ENCODE measurements at regions not wholly inside any gene's neighbourhood (a gene's known extent, or its start where the extent isn't known, plus 50 kb on each side); places are given as distances from the start of the nearest gene placed in this dataset.

DNA sequence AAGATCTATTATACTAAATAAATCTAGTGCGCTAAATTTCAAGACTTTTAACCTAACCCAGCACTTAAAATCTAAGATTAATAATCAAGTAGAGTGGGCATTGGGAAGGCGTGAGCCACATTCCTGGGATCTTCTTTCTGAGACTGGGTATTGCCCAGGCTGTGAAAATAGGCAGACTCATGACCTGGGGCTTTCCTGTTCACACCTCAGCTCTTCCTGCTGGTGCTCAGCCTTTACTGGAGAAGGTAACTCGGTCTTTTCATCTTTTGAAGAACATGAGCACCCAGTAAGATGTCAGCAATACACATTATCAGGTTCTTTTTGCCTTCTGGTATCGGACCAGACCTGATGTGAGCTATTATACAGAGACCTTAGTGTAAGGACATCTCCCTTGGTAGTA, 500.5 kb downstream of the PLCL1 start:
- DNase-seq (ENCODE audit: low read depth, low spot score) (no peak), FAIRE-seq (no peak)
- Histone ChIP-seq H2AFZ (ENCODE audit: low read depth, low read length) (no peak overlapping the region), H3K4me2 (ENCODE audit: insufficient read depth, low read length) (no peak overlapping the region), H3K9me1 (replicated peaks; ENCODE audit: control insufficient read depth, extremely low read depth, insufficient read depth, low read length) (no peaks in the 10 kb centered on the region), H3K4me3 (replicated peaks in 1 of 3; ENCODE audit: insufficient read depth in 1 of 3, low read depth in 1 of 3, low read length in 3 of 3) (no peak overlapping the region), H3K4me1 (ENCODE audit: control insufficient read depth, extremely low read depth, insufficient read depth, low read length) (no peaks in the 10 kb centered on the region), H3K9me3 (replicated peaks; ENCODE audit: control insufficient read depth, insufficient read depth, low read length) (no peaks in the 10 kb centered on the region), H3K27me3 (ENCODE audit: control insufficient read depth in 2 of 2, insufficient read depth in 2 of 2, low read length in 2 of 2) (peaks cover 2 to 4% of the 10 kb centered on the region in 2 experiments), H3K27ac (ENCODE audit: insufficient read depth, low read depth, low read length) (no peak overlapping the region), H4K20me1 (replicated peaks; ENCODE audit: control insufficient read depth, extremely low read depth, insufficient read depth, low read length) (no peaks in the 10 kb centered on the region), H3K79me2 (ENCODE audit: control insufficient read depth, insufficient read depth, low read length) (no peaks in the 10 kb centered on the region), H3K36me3 (ENCODE audit: control insufficient read depth in 2 of 2, extremely low read depth in 1 of 2, insufficient read depth in 2 of 2, low read length in 2 of 2) (no peaks in the 10 kb centered on the region), H3K9ac (replicated peaks; ENCODE audit: extremely low read depth, insufficient read depth, low read length) (no peak overlapping the region)
- POLR2A ChIA-PET, result no interaction called here
- no peak for TF ChIP-seq POLR2AphosphoS5 (IDR thresholded peaks at IDR 0.05; ENCODE audit: insufficient read depth, low read depth, low read length)
- no peak for TF ChIP-seq GATA2 (IDR thresholded peaks at IDR 0.05; ENCODE audit: insufficient read depth, insufficient read length, low read depth, low read length)
- no peak for TF ChIP-seq MAX (IDR thresholded peaks at IDR 0.05; ENCODE audit: insufficient read depth, insufficient read length)
- TF ChIP-seq JUN (IDR thresholded peaks at IDR 0.05; ENCODE audit: borderline replicate concordance, insufficient read depth, insufficient read length, low read depth), result no peak
- no peak for TF ChIP-seq MYC (IDR thresholded peaks at IDR 0.05; ENCODE audit: low read depth, low read length)
- no peak for TF ChIP-seq FOS (IDR thresholded peaks at IDR 0.05; ENCODE audit: borderline replicate concordance, insufficient read depth, low read length)
- TF ChIP-seq POLR2A (IDR thresholded peaks at IDR 0.05; ENCODE audit: low read depth, low read length), result no peak
- no peak for TF ChIP-seq EZH2 (IDR thresholded peaks at IDR 0.05; ENCODE audit: borderline replicate concordance, low read depth, low read length, severe bottlenecking)
- intact Hi-C loops (cut with micrococcal nuclease), result no loop called here
- BruUV-seq (replicated peaks), result no TSS peak
- CTCF ChIA-PET, result interaction anchor here (1.0 to 1.6 kb wide), 4 partner anchors 8 to 1437 kb away, joined by 3 to 6 read pairs (median 4); no protein-coding TSS in a partner anchor
- dilution Hi-C loops (cut with MboI; ENCODE audit: extremely low pct_ligation_motif_present, low sequenced_read_pairs), result no loop called here

DNA sequence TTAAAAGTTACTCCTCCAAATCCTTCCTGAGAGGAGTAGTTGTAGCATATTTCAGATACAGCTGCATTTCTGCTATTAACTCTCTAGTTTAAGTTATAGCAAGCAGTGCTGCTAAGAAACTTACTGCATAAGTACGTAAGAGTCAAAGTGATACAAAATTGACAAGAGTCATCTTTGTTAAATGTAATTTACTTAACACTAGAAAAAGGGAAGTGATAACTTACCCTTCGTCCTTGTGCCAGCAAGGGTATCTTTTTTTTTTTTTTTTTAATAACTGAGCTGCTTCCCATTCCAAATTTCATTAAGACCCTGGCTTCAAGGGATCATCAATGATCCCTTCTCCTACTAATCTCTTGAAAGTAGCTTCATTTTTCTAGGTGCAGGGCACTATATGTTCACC, 493.0 kb downstream of the PLCL1 start:
- FAIRE-seq (no peak), DNase-seq (ENCODE audit: low read depth, low spot score) (no peak)
- Histone ChIP-seq H3K4me3 (replicated peaks in 1 of 3; ENCODE audit: insufficient read depth in 1 of 3, low read depth in 1 of 3, low read length in 3 of 3) (no peak overlapping the region), H2AFZ (ENCODE audit: low read depth, low read length) (no peak overlapping the region), H3K9ac (replicated peaks; ENCODE audit: extremely low read depth, insufficient read depth, low read length) (no peak overlapping the region), H3K27ac (ENCODE audit: insufficient read depth, low read depth, low read length) (no peak overlapping the region), H4K20me1 (replicated peaks; ENCODE audit: control insufficient read depth, extremely low read depth, insufficient read depth, low read length) (no peaks in the 10 kb centered on the region), H3K79me2 (ENCODE audit: control insufficient read depth, insufficient read depth, low read length) (no peaks in the 10 kb centered on the region), H3K4me1 (ENCODE audit: control insufficient read depth, extremely low read depth, insufficient read depth, low read length) (no peaks in the 10 kb centered on the region), H3K9me3 (replicated peaks; ENCODE audit: control insufficient read depth, insufficient read depth, low read length) (no peaks in the 10 kb centered on the region), H3K9me1 (replicated peaks; ENCODE audit: control insufficient read depth, extremely low read depth, insufficient read depth, low read length) (no peaks in the 10 kb centered on the region), H3K4me2 (ENCODE audit: insufficient read depth, low read length) (no peak overlapping the region), H3K27me3 (ENCODE audit: control insufficient read depth in 2 of 2, insufficient read depth in 2 of 2, low read length in 2 of 2) (peaks cover 0 to 4% of the 10 kb centered on the region in 2 experiments), H3K36me3 (ENCODE audit: control insufficient read depth in 2 of 2, extremely low read depth in 1 of 2, insufficient read depth in 2 of 2, low read length in 2 of 2) (no peaks in the 10 kb centered on the region)
- no peak for TF ChIP-seq MYC (IDR thresholded peaks at IDR 0.05; ENCODE audit: low read depth, low read length)
- TF ChIP-seq GATA2 (IDR thresholded peaks at IDR 0.05; ENCODE audit: insufficient read depth, insufficient read length, low read depth, low read length), result no peak
- TF ChIP-seq POLR2AphosphoS5 (IDR thresholded peaks at IDR 0.05; ENCODE audit: insufficient read depth, low read depth, low read length), result no peak
- TF ChIP-seq JUN (IDR thresholded peaks at IDR 0.05; ENCODE audit: borderline replicate concordance, insufficient read depth, insufficient read length, low read depth), result no peak
- TF ChIP-seq CTCF (IDR thresholded peaks at IDR 0.05; ENCODE audit: extremely low read depth in 1 of 2, insufficient read depth in 1 of 2, low read depth in 1 of 2, low read length in 2 of 2), result no peak
- no peak for TF ChIP-seq MAX (IDR thresholded peaks at IDR 0.05; ENCODE audit: insufficient read depth, insufficient read length)
- ChIA-PET POLR2A (interaction anchor here (0.6 kb wide), 1 partner anchor 451 kb away, joined by 4 read pairs; no protein-coding TSS in a partner anchor), CTCF (interaction anchor here (0.7 to 4.4 kb wide), 28 partner anchors 8 to 1546 kb away, joined by 3 to 34 read pairs (median 5); partner anchors contain the start of gene PLCL1)
- no TSS peak for BruUV-seq (replicated peaks)
- intact Hi-C loops (cut with micrococcal nuclease), result loop anchor here (5.0 kb wide), 4 partner anchors 245 to 915 kb away; partner anchors contain the start of genes HSPD1 and SF3B1
- dilution Hi-C loops (cut with MboI; ENCODE audit: extremely low pct_ligation_motif_present, low sequenced_read_pairs), result no loop called here
